SK-N-SH (cell line): ENCODE measurements at regions not wholly inside any gene's neighbourhood (a gene's known extent, or its start where the extent isn't known, plus 50 kb on each side); places are given as distances from the start of the nearest gene placed in this dataset.

Experiments used
- CTCF ChIA-PET: fragments of 300-600, 350-600 bp; formaldehyde crosslinking; extraction: SDS; loops from one replicate; lab custom pipeline; 2021; lab: Yijun Ruan, JAX
- POLR2A ChIA-PET: fragments of 350-600 bp; sonication (Branson Sonifier 250); formaldehyde crosslinking; extraction: SDS; loops from one replicate; lab custom pipeline; 2020; ENCODE audit warnings: antibody characterized with exemption, inconsistent platforms; lab: Yijun Ruan, JAX
- DNase-seq: peaks from one replicate; pipeline ENCODE4 v3.0.0; 2012
- H2AFZ ChIP-seq: fragments of 200-600 bp; sonication (generic); 2 replicates; pipeline ENCODE4 v1.8.1; 2016; ENCODE audit warnings: antibody characterized with exemption, mild to moderate bottlenecking, low read depth
- H3F3A ChIP-seq: fragments of 200-600 bp; sonication (generic); replicated peaks from 2 replicates; pipeline ENCODE3; 2016; ENCODE audit warnings: antibody characterized with exemption, mild to moderate bottlenecking; ENCODE audit not compliant: insufficient read depth
- H3K27ac ChIP-seq, 2 experiments: fragments of 200-500 bp in 1 of 2; fragments of 200-600 bp in 1 of 2; sonication (Bioruptor generic) in 1 of 2; sonication (generic), shearing (Covaris generic) in 1 of 2; 2 replicates each; pipeline versions ENCODE4 v1.5.1 to v1.6.1; 2014 to 2016; ENCODE audit warnings: low read depth in 2 of 2, inconsistent platforms in 1 of 2, low read length in 1 of 2, mild to moderate bottlenecking in 1 of 2, mixed read lengths in 1 of 2
- H3K27me3 ChIP-seq: fragments of 200-600 bp; sonication (generic), shearing (Covaris generic); 2 replicates; pipeline ENCODE4 v1.6.1; 2016; ENCODE audit warnings: mixed run types; ENCODE audit not compliant: insufficient read depth
- H3K36me3 ChIP-seq, 2 experiments: fragments of 200-500 bp in 1 of 2; fragments of 200-600 bp in 1 of 2; sonication (Bioruptor generic) in 1 of 2; sonication (generic) in 1 of 2; replicated peaks in 1 of 2; 2 replicates each; pipeline versions ENCODE3 to v1.5.1; 2014 to 2016; ENCODE audit warnings: low read length in 1 of 2, mild to moderate bottlenecking in 1 of 2; ENCODE audit not compliant: insufficient read depth in 2 of 2, control insufficient read depth in 1 of 2
- H3K4me1 ChIP-seq, 2 experiments: fragments of 200-500 bp in 1 of 2; fragments of 200-600 bp in 1 of 2; sonication (Bioruptor generic) in 1 of 2; sonication (generic), shearing (Covaris generic) in 1 of 2; 2 replicates each; pipeline versions ENCODE4 v1.5.1 to v1.6.1; 2014 to 2016; ENCODE audit warnings: low read depth in 1 of 2, low read length in 1 of 2, mixed run types in 1 of 2; ENCODE audit not compliant: insufficient read depth in 2 of 2, control insufficient read depth in 1 of 2
- H3K4me2 ChIP-seq: fragments of 200-600 bp; sonication (generic), shearing (Covaris generic); 2 replicates; pipeline ENCODE4 v1.6.1; 2017; ENCODE audit warnings: mixed run types
- H3K4me3 ChIP-seq, 2 experiments: fragments of 200-500 bp in 1 of 2; fragments of 200-600 bp in 1 of 2; sonication (Bioruptor generic) in 1 of 2; sonication (generic), shearing (Covaris generic) in 1 of 2; 2 replicates each; pipeline versions ENCODE4 v1.5.1 to v1.8.1; 2014 to 2016; ENCODE audit warnings: low read depth in 2 of 2, inconsistent platforms in 1 of 2, low read length in 1 of 2, mild to moderate bottlenecking in 1 of 2, mixed read lengths in 1 of 2, moderate library complexity in 1 of 2
- H3K79me2 ChIP-seq: fragments of 200-600 bp; sonication (generic); 2 replicates; pipeline ENCODE4 v1.8.1; 2017; ENCODE audit warnings: mild to moderate bottlenecking; ENCODE audit not compliant: insufficient read depth
- H3K9ac ChIP-seq: fragments of 200-600 bp; sonication (generic); 2 replicates; pipeline ENCODE4 v1.6.1; 2017; ENCODE audit warnings: mixed run types
- H3K9me2 ChIP-seq: fragments of 200-600 bp; sonication (generic); 2 replicates; pipeline ENCODE4 v1.6.1; 2017; ENCODE audit warnings: mixed run types
- H3K9me3 ChIP-seq: fragments of 200-600 bp; sonication (generic); 2 replicates; pipeline ENCODE4 v1.6.1; 2017; ENCODE audit warnings: mixed run types, mild to moderate bottlenecking, moderate library complexity
- H4K20me1 ChIP-seq: fragments of 200-600 bp; sonication (generic); 2 replicates; pipeline ENCODE4 v1.6.1; 2017; ENCODE audit warnings: mild to moderate bottlenecking, mixed run types; ENCODE audit not compliant: insufficient read depth
- CHD2 ChIP-seq: fragments of 150-350 bp; IDR thresholded peaks from 2 replicates; pipeline ENCODE4 v1.6.1; 2018; ENCODE audit warnings: low read length; ENCODE audit not compliant: partially characterized antibody
- CTCF ChIP-seq: fragments of 200-600 bp; sonication (generic); IDR thresholded peaks from 2 replicates; pipeline ENCODE4 v1.6.1; 2017; ENCODE audit warnings: antibody characterized with exemption, mild to moderate bottlenecking, moderate library complexity
- ELF1 ChIP-seq: IDR thresholded peaks from 2 replicates; pipeline ENCODE4 v1.4.0; 2012
- EP300 ChIP-seq, 2 experiments: IDR thresholded peaks; 2 replicates each; pipeline versions ENCODE4 v1.4.0 to v1.6.1; 2012; ENCODE audit warnings: borderline replicate concordance in 1 of 2, low read depth in 1 of 2, low read length in 1 of 2
- EZH2phosphoT487 ChIP-seq: fragments of 200-600 bp; sonication (generic); IDR thresholded peaks from 2 replicates; pipeline ENCODE4 v1.6.1; 2017; ENCODE audit warnings: low read depth, mixed run types, mild to moderate bottlenecking, antibody characterized with exemption, moderate library complexity, borderline replicate concordance
- FOSL2 ChIP-seq: IDR thresholded peaks from 2 replicates; pipeline ENCODE4 v1.4.0; 2012; ENCODE audit warnings: low read depth, mild to moderate bottlenecking, moderate library complexity, borderline replicate concordance
- FOXJ3 ChIP-seq: sonication (generic); formaldehyde crosslinking; IDR thresholded peaks from 2 replicates; pipeline ENCODE4 v1.5.1; 2020; ENCODE audit warnings: mild to moderate bottlenecking, missing genetic modification reagents
- FOXM1 ChIP-seq: IDR thresholded peaks from 2 replicates; pipeline ENCODE4 v1.4.0; 2012; ENCODE audit warnings: low read depth, mild to moderate bottlenecking
- GABPA ChIP-seq: IDR thresholded peaks from 2 replicates; pipeline ENCODE4 v1.4.0; 2012; ENCODE audit warnings: low read depth, mild to moderate bottlenecking
- GATA2 ChIP-seq: sonication (generic); formaldehyde crosslinking; IDR thresholded peaks from 2 replicates; pipeline ENCODE4 v1.5.0; 2020; ENCODE audit warnings: mild to moderate bottlenecking, missing genetic modification reagents
- MEF2A ChIP-seq: IDR thresholded peaks from 2 replicates; pipeline ENCODE4 v1.4.0; 2012; ENCODE audit warnings: low read depth, borderline replicate concordance
- NFIC ChIP-seq: IDR thresholded peaks from 2 replicates; pipeline ENCODE4 v1.4.0; 2012; ENCODE audit warnings: borderline replicate concordance
- PBX3 ChIP-seq: IDR thresholded peaks from 2 replicates; pipeline ENCODE4; 2012
- RCOR1 ChIP-seq: fragments of 150-350 bp; IDR thresholded peaks from 2 replicates; pipeline ENCODE4 v1.6.1; 2017; ENCODE audit warnings: antibody characterized with exemption, low read length
- REST ChIP-seq: IDR thresholded peaks from 2 replicates; pipeline ENCODE4 v1.6.1; 2012; ENCODE audit warnings: mild to moderate bottlenecking, low read depth, low read length, moderate library complexity
- RFX5 ChIP-seq: IDR thresholded peaks from 2 replicates; pipeline ENCODE4 v1.6.1; 2012; ENCODE audit warnings: mild to moderate bottlenecking, improper control_type of control experiment, low read length
- RXRA ChIP-seq: IDR thresholded peaks from 2 replicates; pipeline ENCODE4 v1.4.0; 2012; ENCODE audit warnings: low read depth, mild to moderate bottlenecking, borderline replicate concordance
- SMC3 ChIP-seq: IDR thresholded peaks from 2 replicates; pipeline ENCODE4 v1.6.1; 2012; ENCODE audit warnings: low read depth, low read length, improper control_type of control experiment
- TEAD4 ChIP-seq: IDR thresholded peaks from 2 replicates; pipeline ENCODE4 v1.4.0; 2012; ENCODE audit warnings: mild to moderate bottlenecking, borderline replicate concordance; ENCODE audit not compliant: insufficient read depth
- USF1 ChIP-seq: IDR thresholded peaks from 2 replicates; pipeline ENCODE4 v1.4.0; 2012; ENCODE audit warnings: low read depth, borderline replicate concordance
- YY1 ChIP-seq: IDR thresholded peaks from 2 replicates; pipeline ENCODE4 v1.4.0; 2012; ENCODE audit warnings: low read depth, mild to moderate bottlenecking
- WGBS: methylation state at CpG from one replicate; pipeline ENCODE4 v1.1.6; 2017; ENCODE audit warnings: low lambda C conversion rate; 5-methylcytosine and 5-hydroxymethylcytosine counted together

- TF ChIP-seq USF1, result no peak
- no peak for TF ChIP-seq YY1
- TF ChIP-seq, all 33 proteins: peak for 0
Observed at GRCh38 chr11:37552284-37552683, 954.2 kb upstream of the RAG2 start (continued).

- H2AFZ ChIP-seq, result no peak overlapping the region
- H3K4me1 ChIP-seq, result no peaks in the 10 kb centered on the region
- no peaks in the 10 kb centered on the region for H3F3A ChIP-seq
- no peak overlapping the region for H3K27ac ChIP-seq
- H3K4me2 ChIP-seq, result no peak overlapping the region
- DNase-seq, result no peak
- no peak overlapping the region for H3K4me3 ChIP-seq
- no peaks in the 10 kb centered on the region for H3K79me2 ChIP-seq
- no peaks in the 10 kb centered on the region for H3K27me3 ChIP-seq
- no peaks in the 10 kb centered on the region for H3K9me3 ChIP-seq
- no peak overlapping the region for H3K9ac ChIP-seq
- no peaks in the 10 kb centered on the region for H3K9me2 ChIP-seq
- TF ChIP-seq RCOR1 (no peak), NFIC (no peak), FOSL2 (no peak), GABPA (no peak), RXRA (no peak), CHD2 (no peak)
- H3K36me3 ChIP-seq, result no peaks in the 10 kb centered on the region
- POLR2A ChIA-PET, result no interaction called here
- no peaks in the 10 kb centered on the region for H4K20me1 ChIP-seq
- CTCF ChIA-PET, result interaction anchor here (1.2 kb wide), 1 partner anchor 8 kb away, joined by 4 read pairs; no protein-coding TSS in a partner anchor
Observed at GRCh38 chr11:37544491-37544890, 946.5 kb upstream of the RAG2 start.

- CTCF ChIA-PET, result no interaction called here
- no peaks in the 10 kb centered on the region for H3K36me3 ChIP-seq
- 52% methylated on average over 4 of the region's 4 CpGs for WGBS
- no peak overlapping the region for H3K4me3 ChIP-seq
- no peaks in the 10 kb centered on the region for H4K20me1 ChIP-seq
- no peak overlapping the region for H3K27ac ChIP-seq
- 0 out of 4 replicates have a peak, but pooled peaks cover 0 to 5% of the 10 kb centered on the region in 2 experiments for H3K4me1 ChIP-seq
- no peak overlapping the region for H3K9ac ChIP-seq
- H3F3A ChIP-seq, result no peaks in the 10 kb centered on the region
- H2AFZ ChIP-seq, result no peak overlapping the region
- H3K9me2 ChIP-seq, result no peaks in the 10 kb centered on the region
- DNase-seq, result no peak
- H3K27me3 ChIP-seq, result no peaks in the 10 kb centered on the region
- H3K4me2 ChIP-seq, result no peak overlapping the region
- POLR2A ChIA-PET, result no interaction called here
- H3K9me3 ChIP-seq, result no peaks in the 10 kb centered on the region; the same call in 1 of the 2 replicates
- no peaks in the 10 kb centered on the region for H3K79me2 ChIP-seq
- TF ChIP-seq TEAD4 (no peak), FOXJ3 (CRISPR knock-in tag) (no peak), SMC3 (no peak), GATA2 (no peak), FOXM1 (no peak), EZH2phosphoT487 (no peak), MEF2A (no peak), CTCF (no peak), REST (no peak), RFX5 (no peak), RCOR1 (no peak), PBX3 (no peak), EP300 (IDR thresholded peaks at IDR 0.05; ENCODE audit: borderline replicate concordance in 1 of 2, low read depth in 1 of 2, low read length in 1 of 2) (no peak), ELF1 (no peak)
Observed at GRCh38 chr11:37533830-37534229, 935.8 kb upstream of the RAG2 start.
